Neural crest cell (in vitro differentiated cells): ENCODE measurements at regions not wholly inside any gene's neighbourhood (a gene's known extent, or its start where the extent isn't known, plus 50 kb on each side); places are given as distances from the start of the nearest gene placed in this dataset.

ENCODE experiments used
- DNase-seq: peaks from one replicate; pipeline ENCODE4 v3.0.0; 2021; ENCODE audit warnings: low read depth, mixed read lengths, low spot score
- H3K27ac Mint-ChIP-seq: one replicate; pipeline ENCODE4 v1.8.0; 2021; ENCODE audit warnings: mild to moderate bottlenecking, mixed read lengths; ENCODE audit not compliant: unreplicated experiment
- H3K27me3 Mint-ChIP-seq: 2 replicates; pipeline ENCODE4 v1.8.0; 2021; ENCODE audit warnings: low read depth, mild to moderate bottlenecking, mixed read lengths
- H3K36me3 Mint-ChIP-seq: 2 replicates; pipeline ENCODE4 v1.8.0; 2021; ENCODE audit warnings: low read depth, mild to moderate bottlenecking, mixed read lengths
- H3K4me1 Mint-ChIP-seq: 2 replicates; pipeline ENCODE4 v1.8.0; 2021; ENCODE audit warnings: mixed read lengths
- H3K4me3 Mint-ChIP-seq: one replicate; pipeline ENCODE4 v1.8.0; 2021; ENCODE audit warnings: mild to moderate bottlenecking, mixed read lengths
- H3K9me3 Mint-ChIP-seq: 2 replicates; pipeline ENCODE4 v1.8.0; 2021; ENCODE audit warnings: mixed read lengths
- TF ChIP-seq, protein P1 (sequence below): fragments of 200-600 bp; sonication (generic); conservative IDR thresholded peaks from 2 replicates; pipeline ENCODE4 v1.5.0; 2021; ENCODE audit warnings: antibody characterized with exemption, mild to moderate bottlenecking

- Mint-ChIP-seq H3K27ac (no peak overlapping the region), H3K36me3 (no peaks in the 10 kb centered on the region), H3K4me1 (peaks cover 2% of the 10 kb centered on the region), H3K4me3 (no peak overlapping the region), H3K9me3 (no peaks in the 10 kb centered on the region), H3K27me3 (no peaks in the 10 kb centered on the region)
- DNase-seq, result no peak
- TF ChIP-seq, protein P1, sequence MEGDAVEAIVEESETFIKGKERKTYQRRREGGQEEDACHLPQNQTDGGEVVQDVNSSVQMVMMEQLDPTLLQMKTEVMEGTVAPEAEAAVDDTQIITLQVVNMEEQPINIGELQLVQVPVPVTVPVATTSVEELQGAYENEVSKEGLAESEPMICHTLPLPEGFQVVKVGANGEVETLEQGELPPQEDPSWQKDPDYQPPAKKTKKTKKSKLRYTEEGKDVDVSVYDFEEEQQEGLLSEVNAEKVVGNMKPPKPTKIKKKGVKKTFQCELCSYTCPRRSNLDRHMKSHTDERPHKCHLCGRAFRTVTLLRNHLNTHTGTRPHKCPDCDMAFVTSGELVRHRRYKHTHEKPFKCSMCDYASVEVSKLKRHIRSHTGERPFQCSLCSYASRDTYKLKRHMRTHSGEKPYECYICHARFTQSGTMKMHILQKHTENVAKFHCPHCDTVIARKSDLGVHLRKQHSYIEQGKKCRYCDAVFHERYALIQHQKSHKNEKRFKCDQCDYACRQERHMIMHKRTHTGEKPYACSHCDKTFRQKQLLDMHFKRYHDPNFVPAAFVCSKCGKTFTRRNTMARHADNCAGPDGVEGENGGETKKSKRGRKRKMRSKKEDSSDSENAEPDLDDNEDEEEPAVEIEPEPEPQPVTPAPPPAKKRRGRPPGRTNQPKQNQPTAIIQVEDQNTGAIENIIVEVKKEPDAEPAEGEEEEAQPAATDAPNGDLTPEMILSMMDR, result no peak
These were observed 652.1 kb upstream of the RIOK2 start for GRCh38 chr5:97835112-97835511.

DNA sequence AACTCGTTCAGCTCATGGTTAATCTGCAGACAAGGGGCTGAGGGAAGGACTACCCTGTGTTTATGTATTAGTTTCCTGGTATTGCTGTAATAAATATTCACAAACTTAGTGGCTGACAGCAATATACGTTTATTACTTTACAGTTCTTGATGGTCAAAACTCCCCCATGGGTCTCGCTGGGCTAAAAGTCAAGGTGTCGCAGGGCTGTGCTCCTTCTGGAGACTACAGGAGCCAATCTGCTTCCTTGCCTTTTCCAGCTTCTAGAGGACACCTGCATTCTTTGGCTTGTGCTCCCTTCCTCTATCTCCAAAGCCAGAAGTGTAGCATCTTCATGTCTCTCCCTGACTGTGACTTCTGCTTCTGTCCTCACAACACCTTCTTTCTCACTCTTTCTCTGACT lies 653.8 kb upstream of the RIOK2 start:
- H3K27ac Mint-ChIP-seq, result no peak overlapping the region
- H3K4me3 Mint-ChIP-seq, result no peak overlapping the region
- no peak for DNase-seq
- H3K36me3 Mint-ChIP-seq, result no peaks in the 10 kb centered on the region
- no peaks in the 10 kb centered on the region for H3K9me3 Mint-ChIP-seq
- TF ChIP-seq, protein P1, result no peak
- H3K4me1 Mint-ChIP-seq, result peaks cover 5% of the 10 kb centered on the region
- no peaks in the 10 kb centered on the region for H3K27me3 Mint-ChIP-seq

DNA sequence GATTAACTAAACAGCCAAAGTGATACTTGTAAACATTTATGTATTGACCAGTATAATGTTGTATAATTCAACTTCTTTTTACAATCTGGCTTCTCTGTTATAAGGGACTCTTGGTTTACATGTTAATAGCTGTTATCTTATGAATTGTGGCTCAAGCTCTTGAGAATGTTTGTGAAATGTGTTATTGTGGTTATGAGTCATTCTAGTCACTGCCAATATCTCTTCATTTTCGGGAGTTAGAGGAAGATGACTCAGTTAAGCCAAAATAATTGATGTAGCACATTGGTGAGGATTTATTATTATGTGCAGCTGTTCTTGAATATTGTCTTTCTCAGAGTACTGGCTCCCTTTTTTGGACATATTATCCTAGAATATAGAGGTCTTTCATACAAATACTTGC lies 655.2 kb upstream of the RIOK2 start:
- Mint-ChIP-seq H3K27ac (no peak overlapping the region), H3K36me3 (no peaks in the 10 kb centered on the region), H3K9me3 (no peaks in the 10 kb centered on the region), H3K4me1 (peaks cover 5% of the 10 kb centered on the region), H3K4me3 (no peak overlapping the region), H3K27me3 (no peaks in the 10 kb centered on the region)
- DNase-seq, result no peak
- TF ChIP-seq, protein P1, result no peak

DNA sequence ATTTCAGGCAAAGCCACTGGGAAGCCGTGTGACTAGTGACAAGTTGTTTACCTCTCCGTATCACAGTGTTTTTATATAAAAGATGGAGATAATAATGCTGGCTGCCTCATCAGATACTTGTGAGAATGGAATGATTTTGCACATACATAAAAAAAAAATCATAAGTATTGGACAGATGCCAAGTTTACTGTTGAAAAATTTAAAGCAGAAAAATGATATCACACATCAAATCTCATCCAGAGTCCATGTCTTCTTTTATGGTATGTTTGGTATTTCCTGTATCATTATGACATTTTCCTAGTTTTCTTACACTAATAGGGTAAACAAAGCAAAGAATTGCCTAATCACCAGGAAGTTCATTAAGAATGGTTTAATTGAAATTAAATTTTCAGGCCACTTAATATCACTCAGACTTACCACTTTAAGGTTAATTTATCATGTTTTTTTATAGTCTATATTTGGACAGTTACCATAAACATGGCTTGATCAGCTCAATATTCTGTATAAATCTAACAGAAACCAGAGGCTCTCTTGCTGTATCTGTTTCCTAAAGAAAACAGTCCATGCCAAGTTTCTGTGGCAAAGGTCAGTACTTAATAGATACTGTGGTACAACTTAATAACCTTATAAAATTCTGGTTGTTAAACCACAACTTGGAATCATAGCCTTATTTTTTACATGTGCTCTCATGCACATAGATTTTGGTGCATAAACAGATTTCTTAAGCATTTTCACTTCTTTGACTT lies 656.5 kb upstream of the RIOK2 start:
- H3K27ac Mint-ChIP-seq, result no peak overlapping the region
- H3K9me3 Mint-ChIP-seq, result no peaks in the 10 kb centered on the region
- no peaks in the 10 kb centered on the region for H3K27me3 Mint-ChIP-seq
- no peak for DNase-seq
- H3K36me3 Mint-ChIP-seq, result no peaks in the 10 kb centered on the region
- H3K4me3 Mint-ChIP-seq, result no peak overlapping the region
- H3K4me1 Mint-ChIP-seq, result peaks cover 5% of the 10 kb centered on the region
- TF ChIP-seq, protein P1, result no peak

GRCh38 chr5:97840643-97841042 lies 657.6 kb upstream of the RIOK2 start:
- no peak overlapping the region for H3K4me3 Mint-ChIP-seq
- H3K36me3 Mint-ChIP-seq, result no peaks in the 10 kb centered on the region
- H3K4me1 Mint-ChIP-seq, result peaks cover 5% of the 10 kb centered on the region
- DNase-seq, result no peak
- H3K27me3 Mint-ChIP-seq, result no peaks in the 10 kb centered on the region
- H3K27ac Mint-ChIP-seq, result no peak overlapping the region
- H3K9me3 Mint-ChIP-seq, result no peaks in the 10 kb centered on the region
- TF ChIP-seq, protein P1, result no peak
